NCI-H1694 (cell line): ENCODE measurements at regions not wholly inside any gene's neighbourhood (a gene's known extent, or its start where the extent isn't known, plus 50 kb on each side); places are given as distances from the start of the nearest gene placed in this dataset.

Experiments used
- DNase-seq: peaks from one replicate; lab custom pipeline; 2025; lab: John Stamatoyannopoulos, UW

- DNase-seq = no peak
Observed at GRCh38 chr1:17904290-17904689, 149.2 kb downstream of the ACTL8 start.

GRCh38 chr1:17907999-17908398 lies 152.9 kb downstream of the ACTL8 start:
- DNase-seq = no peak

- DNase-seq = no peak
Observed at GRCh38 chr1:17908945-17909344, 153.8 kb downstream of the ACTL8 start.

- DNase-seq = peak; percentile 45
Observed at GRCh38 chr1:17909634-17910033, 154.5 kb downstream of the ACTL8 start.

- no peak for DNase-seq
Observed at GRCh38 chr1:17911791-17912190, 156.7 kb downstream of the ACTL8 start.

- DNase-seq = no peak
Observed at GRCh38 chr1:17912491-17912890, 157.4 kb downstream of the ACTL8 start.

GRCh38 chr1:17913326-17914115 lies 158.4 kb downstream of the ACTL8 start:
- no peak for DNase-seq

- no peak for DNase-seq
Observed at GRCh38 chr1:17914131-17914530, 159.0 kb downstream of the ACTL8 start.

- no peak for DNase-seq
Observed at GRCh38 chr1:17914987-17915386, 159.9 kb downstream of the ACTL8 start.

- DNase-seq = no peak
Observed at GRCh38 chr1:17915511-17916197, 160.5 kb downstream of the ACTL8 start.

- DNase-seq = no peak
Observed at GRCh38 chr1:17916702-17917101, 161.6 kb downstream of the ACTL8 start.

GRCh38 chr1:17919525-17920439 lies 164.6 kb downstream of the ACTL8 start:
- no peak for DNase-seq

- DNase-seq = no peak
Observed at GRCh38 chr1:17920881-17921640, 165.9 kb downstream of the ACTL8 start.

- peak; percentile 47 for DNase-seq
Observed at GRCh38 chr1:17922833-17923232, 167.7 kb downstream of the ACTL8 start.

GRCh38 chr1:17923666-17924065 lies 168.5 kb downstream of the ACTL8 start:
- DNase-seq = peak; percentile 7

- no peak for DNase-seq
Observed at GRCh38 chr1:17924578-17924977, 169.4 kb downstream of the ACTL8 start.

- DNase-seq = no peak
Observed at GRCh38 chr1:17925290-17926237, 170.4 kb downstream of the ACTL8 start.

GRCh38 chr1:17926906-17927305 lies 171.8 kb downstream of the ACTL8 start:
- no peak for DNase-seq

GRCh38 chr1:17927952-17928351 lies 172.8 kb downstream of the ACTL8 start:
- no peak for DNase-seq

GRCh38 chr1:17929224-17929623 lies 174.1 kb downstream of the ACTL8 start:
- DNase-seq = no peak

- DNase-seq = no peak
Observed at GRCh38 chr1:17930635-17931034, 175.5 kb downstream of the ACTL8 start.
